GDM1 (cell line): ENCODE measurements at regions not wholly inside any gene's neighbourhood (a gene's known extent, or its start where the extent isn't known, plus 50 kb on each side); places are given as distances from the start of the nearest gene placed in this dataset.
"Not testable (repeated sequence)": the region's sequence is repeated elsewhere in the genome, so short reads cannot be mapped to it uniquely, and the experiment has no call there.

Experiments
- DNase-seq: peaks from one replicate; lab custom pipeline; 2025; lab: John Stamatoyannopoulos, UW

DNA sequence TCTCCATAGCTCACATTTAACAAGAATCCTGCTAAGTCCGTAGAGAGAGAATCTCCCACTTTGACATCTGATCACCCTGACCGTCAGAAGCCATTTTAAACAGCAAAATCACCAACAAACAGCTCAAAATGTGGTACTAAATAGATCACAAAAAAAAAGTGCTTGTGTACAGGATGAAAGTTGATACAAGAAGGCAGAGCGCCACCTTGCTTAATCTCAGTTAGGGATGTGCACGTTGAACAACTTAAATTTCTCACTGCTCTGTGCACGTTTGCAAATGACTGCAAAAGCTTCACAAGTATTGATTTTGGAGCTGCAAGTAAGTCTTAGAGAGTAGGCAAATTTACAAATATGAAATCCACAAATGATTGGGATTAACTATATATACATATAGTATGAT lies 63.1 kb upstream of the NREP start:
- no peak for DNase-seq

GRCh38 chr5:111819028-111819427 lies 62.0 kb upstream of the NREP start:
- DNase-seq, result not testable (repeated sequence)

- DNase-seq, result no peak
Measured at GRCh38 chr5:111813537-111813936, 56.5 kb upstream of the NREP start.

DNA sequence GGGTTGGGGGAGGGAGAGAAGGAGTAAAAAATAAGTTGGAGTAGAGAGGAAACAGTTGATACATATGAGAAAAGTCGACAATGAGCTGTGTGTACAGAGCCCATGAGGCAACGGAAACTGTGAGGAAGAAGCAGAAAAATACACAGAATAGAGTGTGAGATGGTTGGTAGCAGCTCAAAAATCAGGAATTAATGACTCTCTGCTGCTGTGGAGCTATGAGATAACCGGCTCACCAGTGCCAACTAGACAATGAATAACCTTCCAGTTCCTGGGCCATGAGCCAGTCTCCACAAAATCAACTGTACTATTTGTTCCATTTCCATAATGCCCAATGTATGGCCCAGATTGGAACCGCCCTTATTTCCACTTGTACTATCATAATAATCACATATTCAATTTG lies 53.1 kb upstream of the NREP start:
- no peak for DNase-seq
